ENCODE measurements at regions not wholly inside any gene's neighbourhood (a gene's known extent, or its start where the extent isn't known, plus 50 kb on each side); places are given as distances from the start of the nearest gene placed in this dataset.
A peak's percentile ranks its signal among the peaks of the same experiment; 100 is the strongest.
"Not testable (repeated sequence)": the region's sequence is repeated elsewhere in the genome, so short reads cannot be mapped to it uniquely, and the experiment has no call there.

- H3K27ac ChIP-seq; H3K4me1 ChIP-seq (ENCODE audit: insufficient read depth); DNase-seq; H3K36me3 ChIP-seq; H3K27me3 ChIP-seq; H3K4me3 ChIP-seq; intact Hi-C loops (cut with DNase I); H3K9me3 ChIP-seq: not testable (repeated sequence)
- 44 to 68% (median 64%) methylated on average over 2 of the region's 4 CpGs for WGBS, 3 donors
Measured at GRCh38 chrX:90575155-90575554, 653.4 kb downstream of the TGIF2LX start.

GRCh38 chrX:90601921-90602320 is 680.2 kb downstream of the TGIF2LX start:
- intact Hi-C loops (cut with DNase I); H3K4me3 ChIP-seq; H3K36me3 ChIP-seq; H3K27me3 ChIP-seq; H3K9me3 ChIP-seq; H3K4me1 ChIP-seq (ENCODE audit: insufficient read depth); H3K27ac ChIP-seq; DNase-seq: not testable (repeated sequence)
- whole genome bisulfite sequencing, 3 donors: 39 to 88% (median 85%) methylated on average over 1 of the region's 1 CpG

DNA sequence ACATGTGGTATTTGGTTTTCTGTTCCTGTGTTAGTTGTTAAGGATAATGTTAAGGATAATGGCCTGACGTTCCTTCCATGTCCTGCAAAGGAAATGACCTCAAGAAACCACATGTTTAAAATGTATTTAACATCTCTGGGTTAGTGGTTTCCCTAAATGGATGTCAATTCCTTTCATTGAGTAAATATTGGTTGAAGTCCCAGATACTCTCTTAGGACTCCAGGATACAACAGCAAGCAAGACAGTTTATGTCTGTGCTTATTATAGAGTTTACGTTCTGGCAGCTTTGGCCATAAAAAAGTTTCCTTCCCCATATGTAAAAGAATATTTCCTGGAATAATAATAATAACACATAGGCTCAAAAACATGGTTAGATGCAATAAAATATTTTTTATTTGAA is 684.0 kb downstream of the TGIF2LX start:
- DNase-seq; H3K4me1 ChIP-seq (ENCODE audit: insufficient read depth); H3K36me3 ChIP-seq; intact Hi-C loops (cut with DNase I); H3K4me3 ChIP-seq; H3K27me3 ChIP-seq; H3K27ac ChIP-seq; H3K9me3 ChIP-seq: not testable (repeated sequence)
- 27 to 33% (median 32%) methylated on average over 2 of the region's 2 CpGs for WGBS, 3 donors

- peak in 1 of 5 donors; percentile 8 for DNase-seq
- Histone ChIP-seq H3K27ac (no peak overlapping the region), H3K4me1 (ENCODE audit: insufficient read depth) (no peaks in the 10 kb centered on the region), H3K36me3 (no peaks in the 10 kb centered on the region), H3K27me3 (no peaks in the 10 kb centered on the region), H3K4me3 (no peak overlapping the region), H3K9me3 (no peaks in the 10 kb centered on the region)
- intact Hi-C loops (cut with DNase I): no loop called here
- 89 to 94% (median 92%) methylated on average over 13 to 22 of the region's 22 CpGs for whole genome bisulfite sequencing, 3 donors
- TF ChIP-seq POLR2A (IDR thresholded peaks at IDR 0.05) (no peak), EP300 (IDR thresholded peaks at IDR 0.05) (no peak), CTCF (IDR thresholded peaks at IDR 0.05) (no peak)
Measured at GRCh38 chrX:90617710-90618325, 696.1 kb downstream of the TGIF2LX start.

- H3K27ac ChIP-seq: not testable (repeated sequence)
Measured at GRCh38 chrX:90665161-90665560, 743.5 kb downstream of the TGIF2LX start.

DNA sequence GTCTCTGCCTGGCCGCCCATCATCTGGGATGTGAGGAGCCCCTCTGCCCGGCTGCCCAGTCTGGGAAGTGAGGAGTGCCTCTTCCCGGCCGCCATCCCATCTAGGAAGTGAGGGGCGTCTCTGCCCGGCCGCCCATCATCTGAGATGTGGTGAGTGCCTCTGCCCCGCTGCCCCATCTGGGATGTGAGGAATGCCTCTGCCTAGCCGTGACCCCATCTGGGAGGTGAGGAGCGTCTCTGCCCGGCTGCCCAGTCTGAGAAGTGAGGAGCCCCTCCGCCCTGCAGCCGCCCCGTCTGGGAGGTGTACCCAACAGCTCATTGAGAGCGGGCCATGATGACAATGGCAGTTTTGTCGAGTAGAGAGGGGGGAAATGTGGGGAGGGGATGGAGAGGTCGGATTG is 721.1 kb upstream of the PABPC5 start:
- H3K4me1 ChIP-seq (ENCODE audit: insufficient read depth); H3K27me3 ChIP-seq; H3K9me3 ChIP-seq; H3K4me3 ChIP-seq; DNase-seq; H3K36me3 ChIP-seq; intact Hi-C loops (cut with DNase I); H3K27ac ChIP-seq: not testable (repeated sequence)
- 92 to 93% (median 92%) methylated on average over 10 to 17 of the region's 17 CpGs for WGBS, 3 donors

More at GRCh38 chrX:90665161-90665560, 743.5 kb downstream of the TGIF2LX start:
- 40 to 62% (median 45%) methylated on average over 3 to 5 of the region's 5 CpGs for WGBS, 3 donors
- H3K27me3 ChIP-seq; intact Hi-C loops (cut with DNase I); H3K4me1 ChIP-seq (ENCODE audit: insufficient read depth); H3K4me3 ChIP-seq; H3K36me3 ChIP-seq; DNase-seq; H3K9me3 ChIP-seq: not testable (repeated sequence)

DNA sequence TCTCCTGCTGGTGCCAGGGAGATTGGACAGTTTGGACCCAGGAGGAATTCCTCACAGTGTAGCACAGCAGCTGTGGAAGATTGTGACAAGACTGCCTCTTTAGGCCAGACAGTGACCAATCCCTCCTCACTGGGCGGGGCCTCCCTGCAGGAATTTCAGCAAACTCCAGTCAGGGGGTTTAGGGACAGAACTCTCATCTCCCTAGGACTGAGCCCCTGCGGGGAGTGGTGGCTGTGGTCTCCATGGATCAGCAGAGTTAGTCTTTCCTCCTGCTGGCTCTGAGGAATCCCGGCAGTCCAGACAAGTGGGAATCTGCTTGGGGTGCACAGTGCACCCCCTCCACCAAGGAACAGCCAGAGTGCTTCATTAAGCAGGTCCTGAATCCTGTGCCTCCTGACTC is 697.1 kb upstream of the PABPC5 start:
- DNase-seq; H3K27me3 ChIP-seq; H3K27ac ChIP-seq; H3K4me3 ChIP-seq; H3K4me1 ChIP-seq (ENCODE audit: insufficient read depth); intact Hi-C loops (cut with DNase I); H3K36me3 ChIP-seq; H3K9me3 ChIP-seq: not testable (repeated sequence)
- WGBS, 3 donors: 86 to 89% (median 87%) methylated on average over 3 of the region's 3 CpGs

DNA sequence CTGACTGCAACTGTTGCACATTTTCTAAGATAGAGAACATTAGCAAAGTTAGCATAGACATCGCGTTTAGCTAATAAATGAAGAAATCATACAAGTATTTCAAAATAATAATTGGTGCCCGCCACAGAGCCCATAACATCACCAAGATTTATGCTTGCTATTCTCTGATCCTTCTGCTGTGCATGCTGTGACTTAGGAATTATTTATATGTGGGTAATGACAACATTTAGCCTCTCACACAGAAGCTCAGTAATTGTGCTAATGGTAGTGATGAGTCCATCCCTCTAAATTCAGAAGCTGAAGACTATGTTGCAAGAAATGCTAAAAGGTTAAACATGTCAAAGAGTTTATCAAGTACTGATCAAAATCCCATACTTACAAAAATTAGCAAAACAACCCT is 677.0 kb upstream of the PABPC5 start:
- H3K4me1 ChIP-seq (ENCODE audit: insufficient read depth); H3K27me3 ChIP-seq; H3K9me3 ChIP-seq; H3K4me3 ChIP-seq; H3K27ac ChIP-seq; DNase-seq; intact Hi-C loops (cut with DNase I); H3K36me3 ChIP-seq: not testable (repeated sequence)
- WGBS, 3 donors: 54 to 75% (median 64%) methylated on average over 3 of the region's 3 CpGs

DNA sequence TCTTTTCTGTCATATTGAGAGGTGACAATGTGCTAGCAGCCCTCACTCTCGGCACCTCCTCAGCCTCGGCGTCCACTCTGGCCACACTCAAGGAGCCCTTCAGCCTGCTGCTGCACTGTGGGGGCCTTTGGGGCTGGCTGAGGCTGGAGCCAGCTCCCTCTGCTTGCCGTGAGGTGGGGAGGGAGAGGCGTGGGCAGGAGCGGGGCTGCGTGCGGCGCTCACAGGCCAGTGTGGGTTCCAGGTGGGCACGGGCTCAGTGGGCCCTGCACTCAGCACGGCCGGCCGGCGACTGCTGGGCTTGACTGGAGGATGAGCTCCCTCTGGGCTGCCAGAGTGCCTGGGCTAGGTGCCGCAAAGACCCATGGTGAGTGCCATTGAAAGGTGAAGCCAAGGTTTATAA is 669.2 kb upstream of the PABPC5 start:
- 92 to 95% (median 93%) methylated on average over 15 of the region's 15 CpGs for WGBS, 3 donors
- H3K4me3 ChIP-seq; intact Hi-C loops (cut with DNase I); H3K9me3 ChIP-seq; H3K27ac ChIP-seq; H3K36me3 ChIP-seq; DNase-seq; H3K27me3 ChIP-seq; H3K4me1 ChIP-seq (ENCODE audit: insufficient read depth): not testable (repeated sequence)

DNA sequence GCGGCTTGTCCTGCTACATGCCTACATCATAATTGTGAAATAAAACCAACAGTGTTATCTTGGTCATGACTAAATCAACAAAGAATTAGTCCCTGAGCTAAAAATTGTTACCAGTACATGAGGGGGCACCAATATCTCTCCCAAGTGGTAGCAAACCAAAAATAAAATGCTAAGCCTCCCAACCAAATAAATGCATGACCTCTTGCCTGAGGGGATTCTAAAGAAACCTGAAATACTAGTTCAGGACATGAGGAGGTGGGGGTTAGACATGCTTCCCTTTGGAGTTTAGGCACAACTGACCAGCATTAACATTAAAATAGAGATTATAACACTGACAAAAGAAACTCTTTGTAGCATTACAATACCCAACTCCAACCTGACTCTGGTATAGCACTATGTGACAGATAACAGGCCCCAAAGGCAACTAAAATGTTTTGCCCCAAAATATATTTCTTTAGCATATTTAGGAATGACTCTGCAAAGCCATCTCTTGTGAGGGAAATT is 654.3 kb upstream of the PABPC5 start:
- H3K27me3 ChIP-seq; H3K4me1 ChIP-seq (ENCODE audit: insufficient read depth); DNase-seq; intact Hi-C loops (cut with DNase I); H3K4me3 ChIP-seq; H3K27ac ChIP-seq; H3K9me3 ChIP-seq; H3K36me3 ChIP-seq: not testable (repeated sequence)
- 75 to 89% (median 80%) methylated on average over 1 of the region's 1 CpG for WGBS, 3 donors
